Anterior cingulate cortex (tissue), 58 donors: ENCODE measurements at regions not wholly inside any gene's neighbourhood (a gene's known extent, or its start where the extent isn't known, plus 50 kb on each side); places are given as distances from the start of the nearest gene placed in this dataset.
"Not testable (repeated sequence)": the region's sequence is repeated elsewhere in the genome, so short reads cannot be mapped to it uniquely, and the experiment has no call there.

ENCODE experiments used
- DNase-seq, 58 donors: peaks; one replicate each; lab custom pipeline; 2025; lab: John Stamatoyannopoulos, UW

DNA sequence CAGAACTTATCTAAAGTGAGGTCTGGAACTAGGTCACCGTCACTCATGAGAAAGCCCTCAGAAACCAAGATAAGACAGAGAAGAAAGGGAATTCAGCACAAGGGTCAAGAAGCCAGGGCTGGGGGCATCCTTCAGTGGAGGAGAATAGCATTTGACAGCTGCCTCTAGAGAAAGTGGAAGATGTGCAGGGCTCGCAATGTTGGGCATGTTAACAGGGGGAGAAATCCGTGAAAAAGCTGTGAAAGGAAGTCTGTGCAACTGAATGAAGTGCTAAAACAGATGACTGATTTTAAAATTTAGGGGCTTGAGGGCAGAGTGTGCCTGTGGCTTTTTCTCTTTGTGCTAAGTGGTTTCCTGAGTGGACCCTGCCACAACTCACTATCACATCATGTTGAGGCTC, 97.7 kb upstream of the IFNG-AS1 start:
- DNase-seq = no peak

DNA sequence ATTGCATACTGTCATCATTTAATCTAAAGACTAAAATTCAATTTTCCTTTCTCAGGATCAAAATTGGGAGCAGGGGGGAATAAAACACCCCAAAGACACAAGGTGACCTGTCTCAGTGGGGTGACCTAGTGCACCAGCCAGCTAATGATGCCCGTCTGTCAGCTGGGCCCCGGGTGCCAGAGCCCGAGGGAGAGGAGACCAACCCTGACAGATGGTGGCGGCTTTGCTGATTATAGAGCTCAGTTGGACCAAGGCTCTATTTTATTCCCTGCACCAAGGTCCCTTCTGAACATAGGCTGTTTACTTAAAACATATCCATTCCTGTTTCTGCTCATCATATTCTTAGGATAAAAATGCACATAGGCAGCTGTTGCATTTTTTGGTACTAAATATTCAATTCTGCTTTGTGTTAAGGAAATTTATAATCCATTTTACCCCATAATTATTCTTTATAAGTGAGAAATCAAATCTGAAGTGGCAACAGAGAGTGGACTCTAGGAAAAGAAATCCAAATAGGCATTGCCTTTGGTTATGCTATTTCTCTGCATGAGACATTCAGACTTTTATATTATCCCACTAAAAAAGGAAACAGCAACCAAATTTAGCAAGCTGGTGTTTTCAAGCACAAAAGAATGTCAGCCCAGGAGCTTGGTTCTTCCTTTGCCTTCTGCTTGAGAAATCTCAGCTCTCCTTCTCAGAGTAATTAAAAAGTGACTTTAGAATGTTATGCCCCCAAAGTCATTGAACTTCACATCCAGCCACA, 96.8 kb upstream of the IFNG-AS1 start:
- DNase-seq = peak in 3 of 58 donors; percentile 3 to 22 (median 11)

DNA sequence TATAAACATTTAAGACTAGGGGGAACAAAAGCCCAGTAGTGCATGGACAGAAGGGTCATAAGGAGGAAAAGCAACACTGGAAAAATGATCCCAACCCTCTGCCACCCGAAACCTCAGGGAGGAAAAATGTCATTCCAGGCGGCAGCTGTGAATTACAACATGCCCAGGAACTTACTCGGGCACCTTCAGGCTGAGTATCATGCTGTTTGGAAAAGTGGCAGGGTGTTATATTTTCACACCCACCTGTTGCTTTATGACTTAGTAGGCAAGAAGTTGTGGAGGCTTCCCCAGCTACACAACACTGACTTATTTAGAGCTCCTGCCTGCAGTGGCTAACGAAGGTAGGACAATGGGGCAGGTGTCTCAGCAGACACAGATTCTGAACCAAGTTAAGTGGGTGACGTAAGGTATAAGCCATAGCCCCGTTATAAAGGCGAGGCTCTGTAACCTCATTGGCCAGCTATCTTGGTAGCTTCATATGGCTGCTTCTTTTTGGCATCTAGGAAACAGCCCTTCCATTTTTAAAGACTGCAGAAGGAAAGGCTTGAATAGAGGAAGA, 96.1 kb upstream of the IFNG-AS1 start:
- peak in 1 of 58 donors; percentile 8 for DNase-seq

DNA sequence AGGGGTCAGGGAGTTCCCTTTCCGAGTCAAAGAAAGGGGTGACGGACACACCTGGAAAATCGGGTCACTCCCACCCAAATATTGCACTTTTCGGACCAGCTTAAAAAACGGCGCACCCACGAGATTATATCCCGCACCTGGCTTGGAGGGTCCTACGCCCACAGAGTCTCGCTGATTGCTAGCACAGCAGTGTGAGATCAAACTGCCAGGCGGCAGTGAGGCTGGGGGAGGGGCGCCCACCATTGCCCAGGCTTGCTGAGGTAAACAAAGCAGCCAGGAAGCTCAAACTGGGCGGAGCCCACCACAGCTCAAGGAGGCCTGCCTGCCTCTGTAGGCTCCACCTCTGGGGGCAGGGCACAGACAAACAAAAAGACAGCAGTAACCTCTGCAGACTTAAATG, 88.8 kb upstream of the IFNG-AS1 start:
- DNase-seq = not testable (repeated sequence)

DNA sequence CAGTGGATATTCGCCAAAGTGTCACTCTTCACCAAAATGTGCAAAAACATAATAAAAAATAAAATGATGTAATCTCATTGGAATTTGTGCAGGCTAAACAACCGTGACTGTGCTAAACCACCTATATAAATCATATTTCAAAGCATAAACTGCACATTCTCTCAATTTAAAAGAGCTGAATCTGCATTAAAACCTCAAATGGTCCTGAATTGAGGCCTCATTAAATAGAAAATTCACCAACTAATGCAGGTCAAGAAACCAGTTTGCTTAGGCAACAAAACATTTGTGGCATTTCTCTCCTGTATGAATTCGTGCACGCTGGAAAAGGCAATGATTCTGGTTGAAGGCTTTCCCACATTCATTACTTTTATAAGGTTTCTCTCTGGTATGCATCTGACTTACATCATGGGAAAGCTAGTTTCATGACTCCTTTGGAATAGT, 80.1 kb upstream of the IFNG-AS1 start:
- DNase-seq = no peak

DNA sequence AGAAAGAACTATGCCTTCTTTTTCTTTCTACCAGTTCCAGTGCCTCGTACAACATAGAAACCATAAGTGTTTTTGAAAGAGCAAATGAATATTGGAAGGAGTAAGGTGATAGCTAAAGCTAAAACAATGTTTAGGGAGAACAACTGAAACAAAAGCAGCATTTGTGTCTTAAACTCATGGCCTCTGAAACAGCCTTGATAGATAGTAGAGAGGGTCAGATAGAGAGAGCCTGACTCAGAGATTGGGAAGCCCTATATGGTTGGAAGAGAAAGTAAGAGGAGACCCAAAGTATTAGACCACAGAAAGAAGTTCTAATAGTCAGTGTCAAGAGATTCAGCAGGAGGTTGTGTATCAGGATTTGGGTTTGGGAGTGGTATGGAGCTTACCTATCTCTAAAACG, 79.6 kb upstream of the IFNG-AS1 start:
- DNase-seq = no peak

DNA sequence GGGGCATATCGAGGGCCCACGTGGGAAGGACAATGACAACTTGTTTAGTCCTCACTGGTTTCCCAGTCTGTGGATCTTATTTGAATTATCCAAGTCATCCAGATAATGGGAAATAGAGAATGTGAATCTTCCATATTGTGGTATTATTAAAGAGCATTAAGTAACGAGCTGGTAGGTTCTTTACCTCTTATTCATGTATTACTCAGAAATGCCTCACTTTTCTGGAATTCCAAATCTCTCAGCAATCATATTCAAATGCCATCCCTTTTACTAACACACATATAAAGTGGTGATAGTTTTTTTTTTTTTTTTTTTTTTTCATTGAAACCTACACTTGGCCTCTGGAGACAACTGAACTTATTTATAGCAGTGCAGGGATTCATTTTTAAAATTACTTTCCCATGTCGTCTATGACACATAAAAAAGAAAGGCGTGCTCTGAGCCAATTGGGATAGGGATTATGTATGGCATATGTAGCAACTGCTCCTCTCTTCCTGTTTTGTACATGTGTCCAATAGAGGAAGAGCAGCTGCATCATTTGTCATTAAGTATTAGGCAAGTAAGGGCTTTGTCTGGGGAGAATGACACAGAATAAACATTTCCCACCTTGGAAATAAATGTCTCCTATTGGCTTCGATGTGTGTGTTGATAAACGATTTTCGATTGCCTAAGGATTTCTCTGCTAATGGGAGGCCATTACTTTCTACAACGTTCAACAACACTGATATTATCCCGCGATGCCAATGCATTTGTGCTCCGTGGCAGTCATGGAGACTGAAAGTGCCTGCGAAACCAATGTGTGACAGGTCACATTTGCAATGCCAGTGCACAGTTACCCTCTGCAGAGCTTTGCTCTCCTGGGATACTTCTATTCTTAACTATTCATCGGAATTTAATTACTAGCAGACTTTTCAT, 78.6 kb upstream of the IFNG-AS1 start:
- no peak for DNase-seq

DNA sequence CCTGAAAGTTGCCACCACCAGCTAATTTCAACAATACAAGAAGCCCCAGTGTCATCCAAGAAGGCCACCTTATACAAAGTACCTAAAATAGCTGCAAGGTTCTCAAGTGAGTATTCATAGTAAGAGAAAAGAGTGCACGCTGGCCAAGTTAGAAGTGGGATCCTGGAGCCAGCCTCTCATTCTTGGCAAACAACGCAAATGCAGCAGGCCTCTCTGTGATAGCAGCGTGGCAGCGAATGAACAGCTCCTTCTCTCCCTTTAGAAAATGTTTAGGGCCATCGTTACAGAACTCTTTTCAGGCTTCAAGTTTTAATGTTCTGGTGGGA, 78.0 kb upstream of the IFNG-AS1 start:
- peak in 5 of 58 donors; percentile 1 to 11 (median 5) for DNase-seq

DNA sequence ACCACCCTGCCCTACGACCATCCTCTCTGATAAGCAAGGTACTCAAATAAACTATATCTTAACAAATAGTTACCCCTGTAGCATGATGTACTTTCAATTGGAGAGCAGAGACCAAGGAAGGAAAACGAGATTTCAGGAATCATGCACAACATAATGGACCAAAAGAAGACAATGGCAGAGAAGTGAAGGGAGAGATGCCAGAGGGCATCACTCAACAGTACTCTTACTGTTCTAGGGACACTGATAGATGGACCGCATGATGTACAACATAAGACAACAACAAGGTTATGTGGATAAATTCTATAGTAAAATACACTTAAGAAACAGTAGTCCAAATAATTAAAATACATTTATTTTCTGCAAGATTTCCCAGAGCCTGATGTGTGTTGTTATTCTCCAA, 77.5 kb upstream of the IFNG-AS1 start:
- DNase-seq = no peak

DNA sequence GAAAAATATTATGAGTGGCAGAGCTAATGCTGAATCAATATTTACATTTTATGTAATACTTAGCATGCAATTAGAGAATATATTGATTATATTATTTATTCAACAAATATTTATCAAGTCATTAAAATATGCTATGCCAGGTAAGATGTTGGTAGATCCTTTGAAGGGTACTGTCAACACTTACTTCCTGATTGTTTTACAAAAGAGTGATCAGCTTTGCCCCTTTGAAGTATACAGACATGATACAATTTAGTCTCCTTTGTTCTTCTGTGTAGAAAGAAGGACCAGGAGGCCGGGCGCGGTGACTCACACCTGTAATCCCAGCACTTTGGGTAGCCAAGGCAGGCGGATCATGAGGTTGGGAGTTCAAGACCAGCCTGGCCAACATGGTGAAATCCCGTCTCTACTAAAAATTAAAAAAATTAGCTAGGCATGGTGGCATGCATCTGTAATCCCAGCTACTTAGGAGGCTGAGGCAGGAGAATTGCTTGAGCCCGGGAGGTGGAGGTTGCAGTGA, 73.9 kb upstream of the IFNG-AS1 start:
- no peak for DNase-seq

DNA sequence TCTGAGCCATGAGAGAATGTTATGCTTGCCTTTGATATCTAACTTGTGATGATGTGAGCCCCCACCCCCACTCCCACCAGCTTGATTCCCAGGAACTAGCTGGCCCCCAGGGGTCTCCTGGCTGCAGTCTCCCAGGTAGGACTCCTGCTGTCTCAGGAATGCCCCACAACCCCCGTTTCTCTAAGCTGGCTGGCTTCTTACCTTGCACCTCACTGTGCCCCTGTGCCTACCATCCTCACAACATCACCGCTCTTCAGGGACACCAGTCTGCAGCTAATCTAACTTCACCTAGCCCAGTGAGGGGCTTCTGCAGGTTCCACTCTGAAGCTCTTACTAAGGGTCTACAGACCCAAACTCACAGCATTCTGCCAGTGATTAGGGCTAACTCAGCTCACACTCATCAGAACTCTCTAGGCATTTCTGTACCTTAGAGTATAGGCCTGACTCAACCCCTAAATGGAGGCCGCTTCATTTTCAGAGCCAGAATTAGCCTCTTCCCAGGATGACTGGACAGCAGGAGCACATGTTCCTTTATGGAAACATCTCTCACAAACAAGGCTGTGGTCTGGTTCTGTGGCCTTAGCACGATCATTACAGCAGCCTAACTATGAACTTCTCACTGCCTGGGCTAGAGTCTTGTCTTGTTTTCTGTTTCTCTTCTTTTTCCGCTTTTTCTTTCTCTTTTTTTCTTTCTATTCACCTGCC, 72.8 kb upstream of the IFNG-AS1 start:
- DNase-seq = no peak

DNA sequence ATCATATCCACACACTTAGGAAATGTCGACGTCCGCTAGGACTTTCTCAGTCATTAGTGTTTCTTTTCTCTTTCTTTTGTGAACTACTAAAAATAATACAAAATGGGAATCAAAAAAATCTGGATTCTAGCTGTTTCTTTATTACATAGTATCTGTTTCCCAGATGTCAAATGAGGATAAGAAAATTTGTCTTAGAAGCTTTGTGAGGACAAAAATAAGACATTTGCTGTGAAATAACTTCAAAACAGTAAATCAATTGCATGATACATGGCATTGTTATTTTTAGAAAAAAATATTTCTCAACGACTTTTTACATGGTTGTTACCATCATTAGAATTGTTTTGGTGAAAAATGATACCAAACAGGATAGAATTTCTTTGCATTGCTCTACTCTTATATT, 71.4 kb upstream of the IFNG-AS1 start:
- no peak for DNase-seq

DNA sequence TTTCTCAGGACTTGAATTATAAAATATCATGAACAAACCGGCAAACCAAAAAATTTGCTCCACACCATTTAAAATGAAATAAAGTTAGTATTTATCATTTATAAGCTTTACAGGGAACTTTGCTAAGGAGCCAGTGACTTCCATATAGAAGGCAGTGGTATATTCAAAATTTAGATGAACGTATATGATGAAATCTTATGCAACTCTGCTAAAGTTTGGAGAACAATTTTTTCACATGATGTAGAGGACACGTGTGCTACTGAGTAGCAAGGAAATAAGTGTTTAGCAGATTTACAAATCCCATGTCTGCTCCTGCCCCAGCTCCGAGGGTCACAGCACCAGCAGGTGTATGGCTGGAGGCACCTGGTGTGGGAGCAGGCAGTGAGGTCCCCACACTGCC, 70.8 kb upstream of the IFNG-AS1 start:
- DNase-seq = no peak

DNA sequence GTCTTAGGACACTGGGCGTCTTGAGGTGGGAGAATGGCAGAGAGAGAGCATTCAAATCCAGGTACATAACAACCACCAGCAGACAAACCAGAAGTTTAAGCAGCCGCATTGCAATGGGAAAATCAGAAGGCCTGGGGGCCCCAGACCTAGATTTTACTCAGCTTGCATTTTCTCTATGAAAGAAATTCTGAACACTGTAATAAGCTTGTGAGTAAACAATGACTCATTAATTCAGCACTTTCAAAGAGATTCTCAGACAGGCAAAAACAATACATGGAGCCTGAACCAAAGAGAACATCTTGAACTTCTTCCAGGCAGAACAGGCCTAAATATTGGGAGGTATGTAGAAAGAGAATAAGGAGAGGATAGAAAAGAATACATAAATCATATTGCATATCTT, 69.8 kb upstream of the IFNG-AS1 start:
- DNase-seq = no peak

DNA sequence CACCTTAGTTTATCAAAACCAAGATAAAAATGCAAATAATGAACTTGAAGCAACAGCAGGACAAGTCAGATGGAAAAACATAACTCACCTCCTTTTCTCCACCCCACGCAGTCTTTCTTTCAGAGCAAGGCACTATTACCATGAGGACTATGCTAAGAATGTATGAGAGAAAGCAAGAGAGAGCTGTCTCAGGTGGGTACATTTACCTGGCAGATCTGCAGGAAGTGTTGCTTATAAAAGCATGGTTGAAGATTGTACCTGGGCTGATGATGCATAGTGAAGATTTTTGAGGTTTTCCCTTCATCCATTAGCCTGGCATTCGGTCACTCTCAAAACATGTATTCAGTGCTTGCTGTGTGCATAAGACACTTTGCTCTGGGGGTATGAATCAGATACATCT, 68.8 kb upstream of the IFNG-AS1 start:
- no peak for DNase-seq

DNA sequence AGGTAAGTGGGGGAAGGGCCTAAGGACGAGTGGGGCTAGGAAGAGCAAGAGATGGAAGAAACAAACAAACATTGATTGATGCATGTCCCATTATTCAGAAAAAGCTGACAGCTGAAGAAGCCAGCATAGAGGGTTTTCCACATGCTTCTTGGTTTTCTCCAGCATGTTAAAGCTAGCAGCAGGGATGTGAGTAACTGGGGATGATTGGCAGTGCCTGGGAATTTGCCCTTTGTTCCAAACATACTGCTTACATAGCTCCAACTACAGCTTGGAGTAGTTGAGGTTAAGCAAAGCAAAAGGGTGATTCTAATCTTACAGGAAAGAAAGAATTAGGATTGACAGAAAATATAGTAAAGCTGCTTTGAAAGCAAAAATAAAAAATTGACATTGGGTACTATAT, 68.0 kb upstream of the IFNG-AS1 start:
- no peak for DNase-seq

DNA sequence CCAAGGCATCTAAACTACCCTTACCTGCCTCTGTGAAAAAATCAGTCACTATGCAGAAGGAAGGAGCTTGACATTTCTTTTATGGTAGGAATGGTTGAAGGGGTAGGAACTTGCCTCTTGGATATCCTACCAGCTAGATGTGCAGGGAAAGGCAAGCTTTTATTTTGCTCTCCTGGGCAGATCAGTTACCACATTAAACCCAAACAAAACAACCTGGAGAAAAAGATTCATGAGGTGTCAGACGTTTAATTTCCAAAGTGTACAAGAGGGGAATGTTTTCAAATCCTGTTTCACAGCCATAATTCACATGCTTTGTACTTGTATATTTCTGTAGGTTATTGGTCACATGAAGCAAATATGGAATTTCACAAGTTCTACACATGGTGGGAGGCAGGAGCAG, 67.0 kb upstream of the IFNG-AS1 start:
- no peak for DNase-seq

DNA sequence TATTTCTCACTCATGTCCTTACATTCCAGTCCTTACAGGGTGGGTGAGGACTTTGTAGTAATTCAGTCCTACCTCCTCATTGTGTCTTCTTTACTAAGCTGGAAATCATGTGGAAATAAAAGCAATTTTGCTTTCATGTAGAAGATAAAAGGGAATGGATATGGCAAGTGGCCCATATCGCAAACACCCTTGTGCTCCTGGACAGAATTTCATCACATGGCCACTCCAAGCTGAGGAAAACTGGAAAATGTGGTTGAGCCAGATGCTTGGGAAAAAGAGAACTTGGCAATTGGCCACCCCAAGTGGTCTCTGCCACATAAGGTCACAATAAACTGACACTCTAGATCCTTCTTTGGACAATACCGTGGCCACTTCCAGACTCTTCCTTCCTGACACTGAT, 64.2 kb upstream of the IFNG-AS1 start:
- DNase-seq = no peak

DNA sequence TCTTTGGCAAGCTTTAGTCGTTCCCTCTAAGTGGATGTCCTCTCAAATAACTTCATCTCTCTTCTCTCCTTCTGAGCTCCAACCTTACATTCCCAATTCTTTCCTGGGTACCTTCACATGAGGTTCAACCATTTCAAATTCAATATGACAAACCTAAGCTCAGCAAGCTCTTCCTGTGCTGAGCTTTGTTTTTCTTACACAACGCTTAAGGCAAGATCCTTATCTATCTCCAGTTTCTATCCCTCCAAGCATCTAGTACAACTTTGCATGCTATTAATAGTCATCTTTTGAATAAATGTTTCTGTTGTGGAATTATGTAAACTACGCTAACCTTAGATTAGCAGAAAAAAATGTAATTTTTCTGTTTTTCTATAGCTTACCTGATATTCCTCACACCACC, 63.7 kb upstream of the IFNG-AS1 start:
- DNase-seq = no peak

DNA sequence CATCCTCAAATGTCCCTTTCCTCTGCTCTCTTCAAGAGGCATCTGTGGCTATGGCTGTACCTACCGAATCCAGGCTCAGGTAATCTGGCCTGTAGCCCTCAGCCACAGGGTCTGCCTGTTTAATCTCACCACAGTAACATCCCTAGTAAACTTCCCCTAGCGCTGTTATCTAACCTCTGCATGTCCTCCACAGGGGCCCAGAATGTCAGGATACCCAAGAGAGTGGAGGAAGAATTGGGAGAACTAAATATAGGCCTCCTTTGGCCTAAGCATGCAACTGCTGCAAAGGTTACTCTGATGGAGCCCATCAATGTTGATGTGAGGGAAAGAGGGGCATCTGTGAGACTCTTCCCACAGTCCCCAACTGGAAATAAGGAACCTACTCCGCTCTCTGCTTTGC, 63.2 kb upstream of the IFNG-AS1 start:
- no peak for DNase-seq

DNA sequence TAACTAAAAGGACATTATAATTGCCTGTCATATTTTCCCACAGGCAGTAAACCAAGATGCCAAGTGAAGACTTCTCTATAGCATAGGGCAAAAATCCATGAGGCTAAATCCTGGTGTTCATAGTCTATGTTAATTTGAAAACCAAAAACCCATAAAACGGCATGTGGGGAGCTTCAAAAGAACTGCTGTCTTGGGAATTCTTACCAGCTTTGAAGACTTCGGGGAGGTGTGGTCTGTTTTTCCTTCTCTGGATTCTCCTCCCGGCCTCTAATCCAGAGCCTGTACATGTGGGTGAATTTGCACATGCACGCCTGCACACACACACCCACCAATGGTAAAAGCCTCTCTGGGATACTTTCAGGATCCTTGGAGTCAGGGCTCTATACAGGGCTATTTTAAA, 61.9 kb upstream of the IFNG-AS1 start:
- no peak for DNase-seq
